IgD-negative memory B cell (primary cell): ENCODE measurements at regions not wholly inside any gene's neighbourhood (a gene's known extent, or its start where the extent isn't known, plus 50 kb on each side); places are given as distances from the start of the nearest gene placed in this dataset.
A peak's percentile ranks its signal among the peaks of the same experiment; 100 is the strongest.
"Not testable (repeated sequence)": the region's sequence is repeated elsewhere in the genome, so short reads cannot be mapped to it uniquely, and the experiment has no call there.

ENCODE experiments used
- H3K27ac Mint-ChIP-seq, 3 donors: one replicate each; pipeline ENCODE4 v1.8.0; 2020 to 2022; ENCODE audit warnings: mild to moderate bottlenecking in 3 of 3, mixed read lengths in 3 of 3, moderate library complexity in 1 of 3
- H3K27me3 Mint-ChIP-seq: one replicate; pipeline ENCODE4 v1.8.0; 2021; ENCODE audit warnings: mixed read lengths
- H3K36me3 Mint-ChIP-seq: one replicate; pipeline ENCODE4 v1.8.0; 2020; ENCODE audit warnings: mild to moderate bottlenecking, mixed read lengths
- H3K4me1 Mint-ChIP-seq, 3 donors: one replicate each; pipeline ENCODE4 v1.8.0; 2020 to 2022; ENCODE audit warnings: mixed read lengths in 3 of 3, mild to moderate bottlenecking in 1 of 3
- H3K4me3 Mint-ChIP-seq, 4 donors: one replicate each; pipeline ENCODE4 v1.8.0; 2020 to 2022; ENCODE audit warnings: mild to moderate bottlenecking in 4 of 4, mixed read lengths in 4 of 4, moderate library complexity in 3 of 4
- H3K9me3 Mint-ChIP-seq, 3 donors: one replicate each; pipeline ENCODE4 v1.8.0; 2020 to 2021; ENCODE audit warnings: mixed read lengths in 3 of 3, mild to moderate bottlenecking in 1 of 3

- no peaks in the 10 kb centered on the region for H3K4me1 Mint-ChIP-seq
- no peaks in the 10 kb centered on the region for H3K27me3 Mint-ChIP-seq
- H3K4me3 Mint-ChIP-seq: no peak overlapping the region
- H3K27ac Mint-ChIP-seq: peak overlapping the region in 1 of 3 donors; percentile 57
- H3K9me3 Mint-ChIP-seq: peaks cover 0 to 6% (median 4%) of the 10 kb centered on the region in 3 donors
- H3K36me3 Mint-ChIP-seq: no peaks in the 10 kb centered on the region
These were observed 302.6 kb upstream of the RRP15 start for GRCh38 chr1:217982331-217983050.

GRCh38 chr1:217983051-217983375 lies 302.1 kb upstream of the RRP15 start:
- Mint-ChIP-seq H3K27ac (no peak overlapping the region), H3K36me3 (no peaks in the 10 kb centered on the region), H3K9me3 (peaks cover 0 to 6% (median 4%) of the 10 kb centered on the region in 3 donors), H3K4me1 (no peaks in the 10 kb centered on the region), H3K4me3 (no peak overlapping the region), H3K27me3 (no peaks in the 10 kb centered on the region)

GRCh38 chr1:217985641-217986040 lies 299.5 kb upstream of the RRP15 start:
- Mint-ChIP-seq H3K4me3 (no peak overlapping the region), H3K36me3 (no peaks in the 10 kb centered on the region), H3K27ac (no peak overlapping the region), H3K9me3 (peaks cover 0 to 4% (median 2%) of the 10 kb centered on the region in 3 donors), H3K27me3 (no peaks in the 10 kb centered on the region), H3K4me1 (no peaks in the 10 kb centered on the region)

- H3K27me3 Mint-ChIP-seq: no peaks in the 10 kb centered on the region
- no peak overlapping the region for H3K27ac Mint-ChIP-seq
These were observed 295.6 kb upstream of the RRP15 start for GRCh38 chr1:217989510-217989909.

GRCh38 chr1:217993439-217993838 lies 291.7 kb upstream of the RRP15 start:
- H3K9me3 Mint-ChIP-seq: peaks cover 0 to 2% (median 0%) of the 10 kb centered on the region in 3 donors
- H3K27ac Mint-ChIP-seq: peak overlapping the region in 1 of 3 donors; percentile 65
- no peaks in the 10 kb centered on the region for H3K27me3 Mint-ChIP-seq
- H3K4me3 Mint-ChIP-seq: no peak overlapping the region
- H3K4me1 Mint-ChIP-seq: peaks cover 0 to 1% (median 0%) of the 10 kb centered on the region in 3 donors
- no peaks in the 10 kb centered on the region for H3K36me3 Mint-ChIP-seq

More at GRCh38 chr1:217989510-217989909, 295.6 kb upstream of the RRP15 start:
- H3K36me3 Mint-ChIP-seq: no peaks in the 10 kb centered on the region
- H3K4me3 Mint-ChIP-seq: no peak overlapping the region
- no peaks in the 10 kb centered on the region for H3K9me3 Mint-ChIP-seq
- peaks cover 0 to 1% (median 0%) of the 10 kb centered on the region in 3 donors for H3K4me1 Mint-ChIP-seq

GRCh38 chr1:218008296-218008695 lies 276.8 kb upstream of the RRP15 start:
- H3K27ac Mint-ChIP-seq, H3K4me3 Mint-ChIP-seq, H3K4me1 Mint-ChIP-seq, H3K9me3 Mint-ChIP-seq, H3K27me3 Mint-ChIP-seq, H3K36me3 Mint-ChIP-seq: not testable (repeated sequence)

- not testable (repeated sequence) for H3K4me3 Mint-ChIP-seq, H3K27ac Mint-ChIP-seq
These were observed 270.0 kb upstream of the RRP15 start for GRCh38 chr1:218015106-218015505.

GRCh38 chr1:218024211-218024720 lies 260.8 kb upstream of the RRP15 start:
- no peak overlapping the region for H3K4me3 Mint-ChIP-seq
- H3K27ac Mint-ChIP-seq: no peak overlapping the region
- no peaks in the 10 kb centered on the region for H3K4me1 Mint-ChIP-seq
- H3K9me3 Mint-ChIP-seq: peaks cover 0 to 14% (median 3%) of the 10 kb centered on the region in 3 donors
- H3K27me3 Mint-ChIP-seq: no peaks in the 10 kb centered on the region
- H3K36me3 Mint-ChIP-seq: no peaks in the 10 kb centered on the region

More at GRCh38 chr1:218015106-218015505, 270.0 kb upstream of the RRP15 start:
- H3K27me3 Mint-ChIP-seq, H3K9me3 Mint-ChIP-seq, H3K4me1 Mint-ChIP-seq, H3K36me3 Mint-ChIP-seq: not testable (repeated sequence)

GRCh38 chr1:218025454-218025853 lies 259.6 kb upstream of the RRP15 start:
- no peaks in the 10 kb centered on the region for H3K36me3 Mint-ChIP-seq
- H3K27ac Mint-ChIP-seq: no peak overlapping the region
- H3K4me1 Mint-ChIP-seq: no peaks in the 10 kb centered on the region
- no peak overlapping the region for H3K4me3 Mint-ChIP-seq
- peaks cover 0 to 10% (median 3%) of the 10 kb centered on the region in 3 donors for H3K9me3 Mint-ChIP-seq
- no peaks in the 10 kb centered on the region for H3K27me3 Mint-ChIP-seq

- Mint-ChIP-seq H3K4me1 (no peaks in the 10 kb centered on the region), H3K36me3 (no peaks in the 10 kb centered on the region), H3K4me3 (no peak overlapping the region)
These were observed 257.9 kb upstream of the RRP15 start for GRCh38 chr1:218027152-218027551.

GRCh38 chr1:218030846-218031245 lies 254.2 kb upstream of the RRP15 start:
- Mint-ChIP-seq H3K9me3 (peaks cover 0 to 2% (median 0%) of the 10 kb centered on the region in 3 donors), H3K27me3 (no peaks in the 10 kb centered on the region), H3K4me3 (no peak overlapping the region), H3K27ac (no peak overlapping the region), H3K36me3 (no peaks in the 10 kb centered on the region), H3K4me1 (no peaks in the 10 kb centered on the region)

More at GRCh38 chr1:218027152-218027551, 257.9 kb upstream of the RRP15 start:
- Mint-ChIP-seq H3K27me3 (no peaks in the 10 kb centered on the region), H3K27ac (no peak overlapping the region), H3K9me3 (peaks cover 0 to 10% (median 3%) of the 10 kb centered on the region in 3 donors)

GRCh38 chr1:218031901-218032300 lies 253.2 kb upstream of the RRP15 start:
- Mint-ChIP-seq H3K27ac (no peak overlapping the region), H3K9me3 (peaks cover 0 to 2% (median 0%) of the 10 kb centered on the region in 3 donors), H3K4me3 (no peak overlapping the region)

GRCh38 chr1:218034468-218034867 lies 250.6 kb upstream of the RRP15 start:
- Mint-ChIP-seq H3K27me3 (no peaks in the 10 kb centered on the region), H3K4me3 (no peak overlapping the region), H3K9me3 (peaks cover 0 to 4% (median 2%) of the 10 kb centered on the region in 3 donors), H3K4me1 (no peaks in the 10 kb centered on the region), H3K27ac (no peak overlapping the region), H3K36me3 (no peaks in the 10 kb centered on the region)

More at GRCh38 chr1:218031901-218032300, 253.2 kb upstream of the RRP15 start:
- Mint-ChIP-seq H3K4me1 (no peaks in the 10 kb centered on the region), H3K27me3 (no peaks in the 10 kb centered on the region), H3K36me3 (no peaks in the 10 kb centered on the region)

GRCh38 chr1:218048828-218049420 lies 236.2 kb upstream of the RRP15 start:
- no peak overlapping the region for H3K27ac Mint-ChIP-seq
- H3K36me3 Mint-ChIP-seq: no peaks in the 10 kb centered on the region
- H3K9me3 Mint-ChIP-seq: peaks cover 0 to 3% (median 0%) of the 10 kb centered on the region in 3 donors
- no peak overlapping the region for H3K4me3 Mint-ChIP-seq
- H3K27me3 Mint-ChIP-seq: no peaks in the 10 kb centered on the region
- no peaks in the 10 kb centered on the region for H3K4me1 Mint-ChIP-seq

- H3K27ac Mint-ChIP-seq: no peak overlapping the region
- H3K27me3 Mint-ChIP-seq: no peaks in the 10 kb centered on the region
- no peak overlapping the region for H3K4me3 Mint-ChIP-seq
- no peaks in the 10 kb centered on the region for H3K9me3 Mint-ChIP-seq
- H3K36me3 Mint-ChIP-seq: no peaks in the 10 kb centered on the region
- no peaks in the 10 kb centered on the region for H3K4me1 Mint-ChIP-seq
These were observed 235.5 kb upstream of the RRP15 start for GRCh38 chr1:218049641-218050040.

- H3K27ac Mint-ChIP-seq: no peak overlapping the region
- no peaks in the 10 kb centered on the region for H3K27me3 Mint-ChIP-seq
- H3K4me1 Mint-ChIP-seq: no peaks in the 10 kb centered on the region
- H3K4me3 Mint-ChIP-seq: no peak overlapping the region
- H3K9me3 Mint-ChIP-seq: no peaks in the 10 kb centered on the region
- no peaks in the 10 kb centered on the region for H3K36me3 Mint-ChIP-seq
These were observed 226.4 kb upstream of the RRP15 start for GRCh38 chr1:218058730-218059129.
